Left lung (tissue), 4 donors: ENCODE measurements at regions not wholly inside any gene's neighbourhood (a gene's known extent, or its start where the extent isn't known, plus 50 kb on each side); places are given as distances from the start of the nearest gene placed in this dataset.
"Not testable (repeated sequence)": the region's sequence is repeated elsewhere in the genome, so short reads cannot be mapped to it uniquely, and the experiment has no call there.

Experiments used
- ATAC-seq: fragments of 200-7000 bp; cut with Tn5 transposase; one replicate; pipeline ENCODE4 v1.9.1; 2020; ENCODE audit warnings: moderate library complexity
- DNase-seq, 4 donors: peaks; one replicate each; pipeline ENCODE4 v3.0.0-alpha.2; 2013 to 2020
- H3K27ac ChIP-seq, 2 donors: fragments of 200-600 bp; sonication (generic) in 1 of 2; one replicate each; pipeline versions ENCODE4 v1.5.0 to v1.8.0; 2020 to 2021
- H3K27me3 ChIP-seq, 2 donors: fragments of 200-600 bp; sonication (generic) in 1 of 2; one replicate each; pipeline versions ENCODE4 v1.5.0 to v1.8.0; 2020 to 2021
- H3K36me3 ChIP-seq, 2 donors: fragments of 200-600 bp; sonication (generic) in 1 of 2; one replicate each; pipeline versions ENCODE4 v1.5.0 to v1.8.0; 2020 to 2021
- H3K4me1 ChIP-seq, 2 donors: fragments of 200-600 bp; one replicate each; pipeline ENCODE4 v1.8.0; 2021
- H3K4me3 ChIP-seq, 2 donors: fragments of 200-600 bp; sonication (generic) in 1 of 2; one replicate each; pipeline versions ENCODE4 v1.5.0 to v1.8.0; 2020 to 2021; ENCODE audit warnings: mild to moderate bottlenecking in 1 of 2
- H3K9me3 ChIP-seq, 2 donors: fragments of 200-600 bp; sonication (generic) in 1 of 2; one replicate each; pipeline versions ENCODE4 v1.5.0 to v1.8.0; 2020 to 2021
- CTCF ChIP-seq, 2 donors: fragments of 200-600 bp; sonication (generic) in 1 of 2; IDR thresholded peaks; one replicate each; pipeline versions ENCODE4 v1.5.0 to v1.8.0; 2021; ENCODE audit warnings: antibody characterized with exemption in 2 of 2
- intact Hi-C, 2 donors: fragments of 100-400 bp; cut with DNase I; formaldehyde crosslinking; loops; one replicate each; pipeline versions ENCODE4 v1.11.2 to v1.14.2; 2022
- donor health status: DM: no; HTN: yes; CAD: no.
- donor health status: DM: no; HTN: no; CAD: no.

- ATAC-seq (no peak), DNase-seq (peak in 1 of 4 donors; percentile 2)
- H3K4me3 ChIP-seq = no peak overlapping the region
- H3K27ac ChIP-seq = no peak overlapping the region
- H3K27me3 ChIP-seq = no peaks in the 10 kb centered on the region
- intact Hi-C loops = no loop called here
- H3K9me3 ChIP-seq = no peaks in the 10 kb centered on the region
- no peaks in the 10 kb centered on the region for H3K4me1 ChIP-seq
- no peak for TF ChIP-seq CTCF (IDR thresholded peaks at IDR 0.05)
- no peaks in the 10 kb centered on the region for H3K36me3 ChIP-seq
These were observed 138.6 kb upstream of the APOOL start for GRCh38 chrX:84865113-84865512.

- ATAC-seq, H3K27ac ChIP-seq, H3K36me3 ChIP-seq, H3K4me3 ChIP-seq, H3K27me3 ChIP-seq, H3K4me1 ChIP-seq, H3K9me3 ChIP-seq, intact Hi-C loops, DNase-seq: not testable (repeated sequence)
These were observed 133.4 kb upstream of the APOOL start for GRCh38 chrX:84870281-84870680.

- DNase-seq, H3K4me1 ChIP-seq, ATAC-seq, intact Hi-C loops, H3K27ac ChIP-seq, H3K9me3 ChIP-seq, H3K27me3 ChIP-seq, H3K36me3 ChIP-seq, H3K4me3 ChIP-seq: not testable (repeated sequence)
These were observed 131.4 kb upstream of the APOOL start for GRCh38 chrX:84872160-84872771.

GRCh38 chrX:84873176-84873575 lies 130.5 kb upstream of the APOOL start:
- Histone ChIP-seq H3K27ac (no peak overlapping the region), H3K9me3 (no peaks in the 10 kb centered on the region), H3K4me3 (no peak overlapping the region), H3K36me3 (no peaks in the 10 kb centered on the region), H3K4me1 (no peaks in the 10 kb centered on the region), H3K27me3 (no peaks in the 10 kb centered on the region)
- intact Hi-C loops = no loop called here
- no peak for ATAC-seq
- TF ChIP-seq CTCF (IDR thresholded peaks at IDR 0.05) = no peak
- no peak for DNase-seq

- Histone ChIP-seq H3K27ac (no peak overlapping the region), H3K36me3 (no peaks in the 10 kb centered on the region), H3K4me1 (no peaks in the 10 kb centered on the region), H3K9me3 (no peaks in the 10 kb centered on the region), H3K4me3 (no peak overlapping the region), H3K27me3 (no peaks in the 10 kb centered on the region)
- TF ChIP-seq CTCF (IDR thresholded peaks at IDR 0.05) = no peak
- DNase-seq (no peak), ATAC-seq (no peak)
- intact Hi-C loops = no loop called here
These were observed 126.8 kb upstream of the APOOL start for GRCh38 chrX:84876876-84877275.

GRCh38 chrX:84893897-84894296 lies 109.8 kb upstream of the APOOL start:
- ATAC-seq = no peak
- Histone ChIP-seq H3K27me3 (no peaks in the 10 kb centered on the region), H3K36me3 (no peaks in the 10 kb centered on the region), H3K4me3 (no peak overlapping the region), H3K27ac (no peak overlapping the region), H3K9me3 (no peaks in the 10 kb centered on the region), H3K4me1 (no peaks in the 10 kb centered on the region)
- no peak for DNase-seq
- intact Hi-C loops = no loop called here
- TF ChIP-seq CTCF (IDR thresholded peaks at IDR 0.05) = no peak
